ENCODE measurements at regions not wholly inside any gene's neighbourhood (a gene's known extent, or its start where the extent isn't known, plus 50 kb on each side); places are given as distances from the start of the nearest gene placed in this dataset.

- H4K20me1 ChIP-seq (ENCODE audit: low read depth), result no peaks in the 10 kb centered on the region
- no peaks in the 10 kb centered on the region for H3K36me3 Mint-ChIP-seq
- no peak overlapping the region for H3K9ac ChIP-seq
- no peaks in the 10 kb centered on the region for H3K79me2 ChIP-seq (ENCODE audit: low read depth)
- no peak overlapping the region for H3K27ac ChIP-seq
- peaks cover 9% of the 10 kb centered on the region for H3K27me3 Mint-ChIP-seq (ENCODE audit: insufficient read depth, low read depth)
- H3F3A ChIP-seq (ENCODE audit: low read depth), result no peaks in the 10 kb centered on the region
- no peaks in the 10 kb centered on the region for H3K4me1 ChIP-seq
- H3K9me3 Mint-ChIP-seq, result peaks cover 3% of the 10 kb centered on the region
- DNase-seq (ENCODE audit: low spot score), result no peak
- H3K27me3 ChIP-seq, result no peaks in the 10 kb centered on the region
- no peak overlapping the region for H2AFZ ChIP-seq (replicated peaks)
- H3K9me3 ChIP-seq (ENCODE audit: low read depth), result peaks cover 8% of the 10 kb centered on the region
- H3K4me2 ChIP-seq, result no peak overlapping the region
- peaks cover 4% of the 10 kb centered on the region for H3K4me1 Mint-ChIP-seq
- no peak overlapping the region for H3K4me3 Mint-ChIP-seq
- H3K27ac Mint-ChIP-seq, result no peak overlapping the region
- no peaks in the 10 kb centered on the region for H3K36me3 ChIP-seq
- TF ChIP-seq EZH2 (IDR thresholded peaks at IDR 0.05), result no peak
- no peak for TF ChIP-seq EZH2phosphoT487 (IDR thresholded peaks at IDR 0.05)
- TF ChIP-seq CTCF (IDR thresholded peaks at IDR 0.05), result no peak
- no peak overlapping the region for H3K4me3 ChIP-seq
These were observed 60.7 kb upstream of the TTC34 start for GRCh38 chr1:2861988-2862813.

GRCh38 chr1:2862814-2863647 lies 61.5 kb upstream of the TTC34 start:
- Histone ChIP-seq H3K4me3 (no peak overlapping the region), H3K9ac (no peak overlapping the region), H3K4me1 (no peaks in the 10 kb centered on the region), H3K36me3 (no peaks in the 10 kb centered on the region), H3K27me3 (no peaks in the 10 kb centered on the region), H3K4me2 (no peak overlapping the region), H3K79me2 (ENCODE audit: low read depth) (no peaks in the 10 kb centered on the region), H2AFZ (replicated peaks) (no peak overlapping the region), H4K20me1 (ENCODE audit: low read depth) (no peaks in the 10 kb centered on the region), H3F3A (ENCODE audit: low read depth) (no peaks in the 10 kb centered on the region), H3K9me3 (ENCODE audit: low read depth) (peaks cover 10% of the 10 kb centered on the region), H3K27ac (no peak overlapping the region)
- Mint-ChIP-seq H3K9me3 (peaks cover 3% of the 10 kb centered on the region), H3K27ac (no peak overlapping the region), H3K4me1 (peaks cover 3% of the 10 kb centered on the region), H3K36me3 (no peaks in the 10 kb centered on the region), H3K4me3 (no peak overlapping the region), H3K27me3 (ENCODE audit: insufficient read depth, low read depth) (peaks cover 9% of the 10 kb centered on the region)
- no peak for TF ChIP-seq EZH2phosphoT487 (IDR thresholded peaks at IDR 0.05)
- TF ChIP-seq CTCF (IDR thresholded peaks at IDR 0.05), result no peak
- TF ChIP-seq EZH2 (IDR thresholded peaks at IDR 0.05), result no peak
- DNase-seq (ENCODE audit: low spot score), result no peak

- peaks cover 3% of the 10 kb centered on the region for H3K9me3 Mint-ChIP-seq
- no peak for DNase-seq (ENCODE audit: low spot score)
- H3K4me1 Mint-ChIP-seq, result no peaks in the 10 kb centered on the region
- no peaks in the 10 kb centered on the region for H3K36me3 ChIP-seq
- no peaks in the 10 kb centered on the region for H3K4me1 ChIP-seq
- H4K20me1 ChIP-seq (ENCODE audit: low read depth), result no peaks in the 10 kb centered on the region
- no peaks in the 10 kb centered on the region for H3F3A ChIP-seq (ENCODE audit: low read depth)
- H3K4me3 ChIP-seq, result no peak overlapping the region
- H3K27me3 ChIP-seq, result no peaks in the 10 kb centered on the region
- no peak overlapping the region for H2AFZ ChIP-seq (replicated peaks)
- no peak overlapping the region for H3K4me3 Mint-ChIP-seq
- H3K4me2 ChIP-seq, result no peak overlapping the region
- H3K27me3 Mint-ChIP-seq (ENCODE audit: insufficient read depth, low read depth), result peaks cover 6% of the 10 kb centered on the region
- no peak overlapping the region for H3K27ac ChIP-seq
- H3K36me3 Mint-ChIP-seq, result no peaks in the 10 kb centered on the region
- peaks cover 10% of the 10 kb centered on the region for H3K9me3 ChIP-seq (ENCODE audit: low read depth)
- no peaks in the 10 kb centered on the region for H3K79me2 ChIP-seq (ENCODE audit: low read depth)
- no peak overlapping the region for H3K27ac Mint-ChIP-seq
- TF ChIP-seq EZH2phosphoT487 (IDR thresholded peaks at IDR 0.05), result no peak
- TF ChIP-seq EZH2 (IDR thresholded peaks at IDR 0.05), result no peak
- TF ChIP-seq CTCF (IDR thresholded peaks at IDR 0.05), result no peak
- H3K9ac ChIP-seq, result no peak overlapping the region
These were observed 62.1 kb upstream of the TTC34 start for GRCh38 chr1:2863648-2863963.
